ENCODE measurements at regions not wholly inside any gene's neighbourhood (a gene's known extent, or its start where the extent isn't known, plus 50 kb on each side); places are given as distances from the start of the nearest gene placed in this dataset.

GRCh38 chr6:6751266-6751596 is 162.7 kb downstream of the LY86 start:
- TF ChIP-seq POLR2A (IDR thresholded peaks at IDR 0.05) (no peak), CTCF (IDR thresholded peaks at IDR 0.05) (no peak), POLR2AphosphoS5 (IDR thresholded peaks at IDR 0.05) (no peak), EP300 (IDR thresholded peaks at IDR 0.05) (no peak)
- DNase-seq = no peak
- Histone ChIP-seq H3K27ac (peak overlapping the region in 3 of 4 donors; percentile 74 to 80 (median 78)), H3K4me1 (peaks cover 0 to 45% (median 37%) of the 10 kb centered on the region in 4 donors), H3K9me3 (no peaks in the 10 kb centered on the region), H3K36me3 (no peaks in the 10 kb centered on the region), H3K27me3 (no peaks in the 10 kb centered on the region), H3K4me3 (no peak overlapping the region)
- WGBS, 2 donors = 15 to 58% methylated on average over 2 of the region's 2 CpGs
- intact Hi-C loops (cut with DNase I) = loop anchor here (2.0 to 10.0 kb wide), 2 partner anchors 74 to 164 kb away; no protein-coding TSS in a partner anchor

GRCh38 chr6:6751619-6752023 is 163.1 kb downstream of the LY86 start:
- no peak for TF ChIP-seq POLR2A (IDR thresholded peaks at IDR 0.05)
- no peak for TF ChIP-seq POLR2AphosphoS5 (IDR thresholded peaks at IDR 0.05)
- TF ChIP-seq CTCF (IDR thresholded peaks at IDR 0.05) = no peak
- TF ChIP-seq EP300 (IDR thresholded peaks at IDR 0.05) = no peak
- WGBS, 2 donors = 2 to 31% methylated on average over 8 of the region's 8 CpGs
- peak; percentile 79 for DNase-seq
- intact Hi-C loops (cut with DNase I) = loop anchor here (2.0 to 10.0 kb wide), 2 partner anchors 75 to 163 kb away; no protein-coding TSS in a partner anchor
- H3K4me1 ChIP-seq = peaks cover 0 to 45% (median 37%) of the 10 kb centered on the region in 4 donors
- no peak overlapping the region for H3K4me3 ChIP-seq
- H3K9me3 ChIP-seq = no peaks in the 10 kb centered on the region
- peak overlapping the region in 3 of 4 donors; percentile 74 to 80 (median 78) for H3K27ac ChIP-seq
- no peaks in the 10 kb centered on the region for H3K27me3 ChIP-seq
- H3K36me3 ChIP-seq = no peaks in the 10 kb centered on the region

- Histone ChIP-seq H3K27ac (peak overlapping the region in 3 of 4 donors; percentile 74 to 80 (median 78)), H3K36me3 (no peaks in the 10 kb centered on the region), H3K4me3 (no peak overlapping the region), H3K27me3 (no peaks in the 10 kb centered on the region), H3K4me1 (peaks cover 0 to 45% (median 37%) of the 10 kb centered on the region in 4 donors), H3K9me3 (no peaks in the 10 kb centered on the region)
- DNase-seq = no peak
- TF ChIP-seq CTCF (IDR thresholded peaks at IDR 0.05) (no peak), POLR2AphosphoS5 (IDR thresholded peaks at IDR 0.05) (peak in 2 of 4 donors; percentile 12 to 16)
- intact Hi-C loops (cut with DNase I) = loop anchor here (10.0 kb wide), 1 partner anchor 163 kb away; no protein-coding TSS in a partner anchor
- WGBS, 2 donors = 13 to 56% methylated on average over 4 of the region's 4 CpGs
These were observed 163.6 kb downstream of the LY86 start for GRCh38 chr6:6752129-6752528.

GRCh38 chr6:6753301-6753700 is 164.8 kb downstream of the LY86 start:
- DNase-seq = no peak
- no peaks in the 10 kb centered on the region for H3K9me3 ChIP-seq
- H3K36me3 ChIP-seq = no peaks in the 10 kb centered on the region
- H3K27me3 ChIP-seq = no peaks in the 10 kb centered on the region
- intact Hi-C loops (cut with DNase I) = loop anchor here (10.0 kb wide), 1 partner anchor 162 kb away; no protein-coding TSS in a partner anchor
- peaks cover 0 to 45% (median 37%) of the 10 kb centered on the region in 4 donors for H3K4me1 ChIP-seq
- WGBS, 2 donors = 23 to 78% methylated on average over 8 of the region's 8 CpGs
- no peak for TF ChIP-seq POLR2AphosphoS5 (IDR thresholded peaks at IDR 0.05)
- TF ChIP-seq CTCF (IDR thresholded peaks at IDR 0.05) = no peak
- no peak for TF ChIP-seq EP300 (IDR thresholded peaks at IDR 0.05)
- TF ChIP-seq POLR2A (IDR thresholded peaks at IDR 0.05) = no peak
- peak overlapping the region in 1 of 4 donors; percentile 78 for H3K27ac ChIP-seq
- no peak overlapping the region for H3K4me3 ChIP-seq

GRCh38 chr6:6756526-6756925 is 168.0 kb downstream of the LY86 start:
- intact Hi-C loops (cut with DNase I) = loop anchor here (10.0 kb wide), 1 partner anchor 158 kb away; no protein-coding TSS in a partner anchor
- Histone ChIP-seq H3K9me3 (no peaks in the 10 kb centered on the region), H3K4me3 (no peak overlapping the region), H3K4me1 (peaks cover 0 to 25% (median 17%) of the 10 kb centered on the region in 4 donors), H3K36me3 (no peaks in the 10 kb centered on the region), H3K27ac (no peak overlapping the region), H3K27me3 (peaks cover 0 to 5% (median 0%) of the 10 kb centered on the region in 3 donors)
- WGBS, 2 donors = 72 to 90% methylated on average over 3 of the region's 3 CpGs
- DNase-seq = no peak
- TF ChIP-seq CTCF (IDR thresholded peaks at IDR 0.05) = no peak
- no peak for TF ChIP-seq POLR2AphosphoS5 (IDR thresholded peaks at IDR 0.05)
- no peak for TF ChIP-seq POLR2A (IDR thresholded peaks at IDR 0.05)
